Heart left ventricle (tissue), 16 donors: ENCODE measurements at regions not wholly inside any gene's neighbourhood (a gene's known extent, or its start where the extent isn't known, plus 50 kb on each side); places are given as distances from the start of the nearest gene placed in this dataset.

Experiments used
- ATAC-seq, 4 donors: fragments of 200-7000 bp; cut with Tn5 transposase; one replicate each; pipeline ENCODE4 v1.9.1; 2020 to 2022; ENCODE audit warnings: moderate library complexity in 4 of 4, mild to moderate bottlenecking in 3 of 4, moderate number of reproducible peaks in 1 of 4
- DNase-seq, 5 donors: peaks; one replicate each; pipeline ENCODE4 v3.0.0-alpha.2; 2020
- H3K27ac ChIP-seq, 12 donors: fragments of 200-600 bp; sonication (generic) in 4 of 12; one replicate each; pipeline versions ENCODE4 v1.5.0 to v1.8.0; 2016 to 2022; ENCODE audit warnings: mild to moderate bottlenecking in 2 of 12
- H3K27me3 ChIP-seq, 9 donors: fragments of 200-600 bp; sonication (generic) in 2 of 9; one replicate each; pipeline versions ENCODE4 v1.5.1 to v1.8.0; 2016 to 2022; ENCODE audit warnings: mild to moderate bottlenecking in 3 of 9
- H3K36me3 ChIP-seq, 9 donors: fragments of 200-600 bp; sonication (generic) in 2 of 9; one replicate each; pipeline versions ENCODE4 v1.5.0 to v1.8.0; 2018 to 2022; ENCODE audit warnings: mild to moderate bottlenecking in 2 of 9
- H3K4me1 ChIP-seq, 12 donors: fragments of 200-600 bp; sonication (generic) in 4 of 12; one replicate each; pipeline versions ENCODE4 v1.5.0 to v1.8.0; 2016 to 2022; ENCODE audit warnings: mild to moderate bottlenecking in 3 of 12
- H3K4me3 ChIP-seq, 12 donors: fragments of 200-600 bp; sonication (generic) in 4 of 12; one replicate each; pipeline versions ENCODE4 v1.5.0 to v1.8.0; 2017 to 2022; ENCODE audit warnings: mild to moderate bottlenecking in 9 of 12, moderate library complexity in 4 of 12
- H3K9me3 ChIP-seq, 12 donors: fragments of 200-600 bp; sonication (generic) in 4 of 12; one replicate each; pipeline versions ENCODE4 v1.5.0 to v1.8.0; 2016 to 2022; ENCODE audit warnings: mild to moderate bottlenecking in 1 of 12
- POLR2A ChIP-seq, 2 donors: fragments of 450-650 bp; IDR thresholded peaks; one replicate each; pipeline ENCODE4 v1.6.1; 2017; ENCODE audit warnings: antibody characterized with exemption in 2 of 2, mild to moderate bottlenecking in 2 of 2, moderate library complexity in 2 of 2
- WGBS, 4 donors: extraction: QIAGEN DNeasy Blood & Tissue Kit in 2 of 4; methylation state at CpG; one replicate each; pipeline versions ENCODE4 v1.1.5 to v1.1.7; 2013 to 2018; 5-methylcytosine and 5-hydroxymethylcytosine counted together
- intact Hi-C, 10 donors: fragments of 100-400 bp; cut with DNase I; formaldehyde crosslinking; loops; one replicate each; pipeline versions ENCODE4 v1.11.1 to v1.14.2; 2022
- TF ChIP-seq, protein P1 (sequence below), 12 donors: fragments of 200-600 bp; sonication (generic) in 4 of 12; IDR thresholded peaks; one replicate each; pipeline versions ENCODE4 v1.5.0 to v1.8.0; 2018 to 2022; ENCODE audit warnings: antibody characterized with exemption in 12 of 12, mild to moderate bottlenecking in 5 of 12
- donor health status: ischemic (EF 13 %, LVEDD 7.1; RV severe dilation, severe dysfunction).
- donor health status: healthy with polysubstance abuse.
- donor health status: DM: no; HTN: yes; CAD: no.
- donor health status: DM: no; HTN: no; CAD: no.
- donor health status: ischemic (EF 25% LVEDD 6.9; RV normal size, moderate dysfunction).
- donor health status: ischemic (EF 25% LVEDD 5.7; RV mildly dilated, moderate dysfunction).
- donor health status: healthy.
- donor health status: DM: yes; HTN: yes; CAD: no.
- donor health status: ischemic (EF 35%, LVEDD 5.7; RV mildly dilated, moderate dysfunction).
- donor health status: nonischemic (EF 11% LVEDD 7.7; RV severe dilation, severe dysfunction).
- donor health status: DM: yes; HTN: yes; CAD: no.
- donor health status: PGD.
- donor health status: ischemic (EF 29% LVEDD 5.4; RV normal size, mild dysfunction).
- donor health status: nonischemic (EF 23%, LVEDD 6.1; RV moderate dilation, normal function).

DNA sequence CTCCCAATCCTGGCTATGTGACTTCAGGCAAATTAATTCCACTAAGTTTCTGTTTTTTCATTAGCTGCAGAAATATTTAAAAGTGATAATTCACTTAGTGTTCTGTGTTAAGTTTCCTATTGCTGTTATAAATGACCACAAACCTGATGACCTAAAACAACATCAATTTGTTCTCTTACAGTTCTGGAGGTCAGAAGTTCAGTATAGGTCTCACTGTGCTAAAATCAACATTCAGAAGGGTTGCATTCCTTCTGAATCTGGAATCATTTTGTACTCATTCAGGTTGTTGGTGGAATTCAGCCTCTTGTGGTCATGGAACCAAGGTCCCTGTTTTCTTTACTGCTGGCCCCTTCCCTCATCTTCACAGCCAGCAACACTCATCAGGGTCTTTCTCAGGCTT, 254.1 kb downstream of the CNTN3 start:
- H3K4me1 ChIP-seq, result no peaks in the 10 kb centered on the region
- TF ChIP-seq POLR2A (IDR thresholded peaks at IDR 0.05), result no peak
- TF ChIP-seq, protein P1, sequence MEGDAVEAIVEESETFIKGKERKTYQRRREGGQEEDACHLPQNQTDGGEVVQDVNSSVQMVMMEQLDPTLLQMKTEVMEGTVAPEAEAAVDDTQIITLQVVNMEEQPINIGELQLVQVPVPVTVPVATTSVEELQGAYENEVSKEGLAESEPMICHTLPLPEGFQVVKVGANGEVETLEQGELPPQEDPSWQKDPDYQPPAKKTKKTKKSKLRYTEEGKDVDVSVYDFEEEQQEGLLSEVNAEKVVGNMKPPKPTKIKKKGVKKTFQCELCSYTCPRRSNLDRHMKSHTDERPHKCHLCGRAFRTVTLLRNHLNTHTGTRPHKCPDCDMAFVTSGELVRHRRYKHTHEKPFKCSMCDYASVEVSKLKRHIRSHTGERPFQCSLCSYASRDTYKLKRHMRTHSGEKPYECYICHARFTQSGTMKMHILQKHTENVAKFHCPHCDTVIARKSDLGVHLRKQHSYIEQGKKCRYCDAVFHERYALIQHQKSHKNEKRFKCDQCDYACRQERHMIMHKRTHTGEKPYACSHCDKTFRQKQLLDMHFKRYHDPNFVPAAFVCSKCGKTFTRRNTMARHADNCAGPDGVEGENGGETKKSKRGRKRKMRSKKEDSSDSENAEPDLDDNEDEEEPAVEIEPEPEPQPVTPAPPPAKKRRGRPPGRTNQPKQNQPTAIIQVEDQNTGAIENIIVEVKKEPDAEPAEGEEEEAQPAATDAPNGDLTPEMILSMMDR (IDR thresholded peaks at IDR 0.05), result no peak
- no peak overlapping the region for H3K27ac ChIP-seq
- intact Hi-C loops, result no loop called here
- H3K9me3 ChIP-seq, result no peaks in the 10 kb centered on the region
- ATAC-seq (no peak), DNase-seq (no peak)
- H3K36me3 ChIP-seq, result no peaks in the 10 kb centered on the region
- no peaks in the 10 kb centered on the region for H3K27me3 ChIP-seq
- H3K4me3 ChIP-seq, result no peak overlapping the region

DNA sequence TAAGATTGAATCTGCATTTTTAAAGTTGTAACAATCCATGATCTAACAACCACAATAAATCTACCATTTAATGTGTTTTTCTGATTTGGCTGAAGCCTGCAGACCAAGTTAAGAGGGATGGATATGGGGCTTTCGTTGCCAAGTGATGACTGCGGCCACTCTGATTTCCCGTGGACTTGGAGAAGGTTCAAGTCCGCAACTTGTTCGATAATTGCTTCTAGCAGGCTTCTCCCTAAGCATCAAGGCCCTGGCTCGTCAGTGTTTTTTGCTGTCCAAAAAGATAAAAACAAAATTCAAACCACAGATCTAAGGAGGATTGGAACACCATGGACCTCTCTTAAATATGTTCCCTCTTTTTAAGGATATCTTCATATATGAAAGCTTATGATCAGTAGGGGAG, 256.6 kb downstream of the CNTN3 start:
- ATAC-seq, result no peak
- no peak for DNase-seq
- H3K4me1 ChIP-seq, result no peaks in the 10 kb centered on the region
- H3K27ac ChIP-seq, result no peak overlapping the region
- 72 to 79% (median 73%) methylated on average over 6 of the region's 6 CpGs for WGBS, 4 donors
- H3K36me3 ChIP-seq, result no peaks in the 10 kb centered on the region
- TF ChIP-seq POLR2A (IDR thresholded peaks at IDR 0.05), result no peak
- TF ChIP-seq, protein P1 (IDR thresholded peaks at IDR 0.05), result no peak
- intact Hi-C loops, result no loop called here
- H3K27me3 ChIP-seq, result no peaks in the 10 kb centered on the region
- H3K9me3 ChIP-seq, result no peaks in the 10 kb centered on the region
- no peak overlapping the region for H3K4me3 ChIP-seq

DNA sequence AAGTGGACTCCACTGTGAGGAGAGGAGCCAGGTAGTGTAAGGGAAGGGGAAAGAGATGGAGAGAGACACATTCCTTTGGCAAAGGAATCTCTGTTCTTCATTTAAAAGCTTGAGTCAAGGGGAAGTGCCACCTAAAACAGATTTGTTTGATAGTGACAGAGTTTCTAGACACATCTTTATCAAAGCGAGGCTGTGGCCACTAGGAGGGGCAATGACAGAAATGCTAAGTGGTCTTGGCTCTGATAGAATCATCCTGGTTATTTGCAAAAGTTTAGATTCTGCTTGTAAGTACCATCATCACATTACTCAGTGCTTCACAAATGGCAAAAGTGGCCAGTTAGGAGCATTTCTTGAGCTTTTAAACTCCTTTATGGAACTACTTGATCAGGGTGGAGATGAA, 261.4 kb downstream of the CNTN3 start:
- Histone ChIP-seq H3K9me3 (no peaks in the 10 kb centered on the region), H3K36me3 (no peaks in the 10 kb centered on the region), H3K4me1 (no peaks in the 10 kb centered on the region), H3K27me3 (no peaks in the 10 kb centered on the region), H3K4me3 (no peak overlapping the region), H3K27ac (no peak overlapping the region)
- intact Hi-C loops, result no loop called here
- WGBS, 4 donors, result 55 to 73% (median 64%) methylated on average over 1 of the region's 1 CpG
- ATAC-seq, result no peak
- DNase-seq, result no peak
- TF ChIP-seq POLR2A (IDR thresholded peaks at IDR 0.05), result no peak
- TF ChIP-seq, protein P1 (IDR thresholded peaks at IDR 0.05), result no peak

DNA sequence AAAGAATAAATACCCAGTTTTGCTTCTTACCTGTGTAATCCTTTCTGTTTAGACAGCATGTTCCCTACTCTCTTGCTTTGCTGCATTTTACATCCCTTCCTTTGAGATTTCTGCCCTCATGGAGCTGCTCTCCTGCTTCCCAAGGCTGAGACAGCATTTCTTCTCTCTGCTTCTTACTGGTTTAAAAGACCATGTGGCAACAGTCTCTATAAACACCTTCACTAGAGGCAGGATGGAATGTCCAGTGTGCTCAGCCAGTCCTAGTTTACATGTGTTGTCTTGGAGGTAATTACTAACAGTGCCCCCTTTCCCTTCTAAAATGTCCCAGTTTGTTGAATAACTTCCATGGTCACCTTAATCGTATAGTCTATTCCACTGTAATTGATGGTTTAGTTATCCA, 262.3 kb downstream of the CNTN3 start:
- ATAC-seq, result peak in 2 of 4 donors; percentile 55 to 70
- no peaks in the 10 kb centered on the region for H3K9me3 ChIP-seq

More for the DNA sequence above, 262.3 kb downstream of the CNTN3 start:
- no peak overlapping the region for H3K27ac ChIP-seq
- no peaks in the 10 kb centered on the region for H3K27me3 ChIP-seq
- TF ChIP-seq, protein P1 (IDR thresholded peaks at IDR 0.05), result no peak
- TF ChIP-seq POLR2A (IDR thresholded peaks at IDR 0.05), result no peak
- no peaks in the 10 kb centered on the region for H3K4me1 ChIP-seq
- H3K4me3 ChIP-seq, result no peak overlapping the region
- 84 to 94% (median 90%) methylated on average over 1 of the region's 1 CpG for WGBS, 4 donors
- H3K36me3 ChIP-seq, result no peaks in the 10 kb centered on the region
- DNase-seq, result no peak
- intact Hi-C loops, result no loop called here
